VCaP (cell line): ENCODE measurements at regions not wholly inside any gene's neighbourhood (a gene's known extent, or its start where the extent isn't known, plus 50 kb on each side); places are given as distances from the start of the nearest gene placed in this dataset.

Experiments used
- H3K27ac ChIP-seq: fragments of 450-650 bp; 2 replicates; pipeline ENCODE4 v1.5.1; 2017
- CTCF ChIP-seq: fragments of 450-650 bp; conservative IDR thresholded peaks from 2 replicates; pipeline ENCODE4 v1.5.1; 2017; ENCODE audit warnings: mild to moderate bottlenecking, moderate library complexity

GRCh38 chr6:14315353-14315752 is 197.8 kb downstream of the CD83 start:
- no peak overlapping the region for H3K27ac ChIP-seq
- no peak for TF ChIP-seq CTCF

GRCh38 chr6:14316651-14317386 is 199.2 kb downstream of the CD83 start:
- peak overlapping the region; percentile 38 for H3K27ac ChIP-seq
- TF ChIP-seq CTCF = peak; percentile 22; the same call in 1 of the 2 replicates

GRCh38 chr6:14317387-14317970 is 199.9 kb downstream of the CD83 start:
- 0 out of 2 replicates have a peak, but pooled peaks have one; percentile 1 for TF ChIP-seq CTCF
- peak overlapping the region; percentile 38 for H3K27ac ChIP-seq

- no peak for TF ChIP-seq CTCF
- H3K27ac ChIP-seq = no peak overlapping the region
Observed at GRCh38 chr6:14320332-14320731, 202.8 kb downstream of the CD83 start.

GRCh38 chr6:14321992-14322772 is 204.6 kb downstream of the CD83 start:
- H3K27ac ChIP-seq = no peak overlapping the region

GRCh38 chr6:14322841-14323240 is 205.3 kb downstream of the CD83 start:
- no peak overlapping the region for H3K27ac ChIP-seq
- TF ChIP-seq CTCF = no peak

More at GRCh38 chr6:14321992-14322772, 204.6 kb downstream of the CD83 start:
- TF ChIP-seq CTCF = no peak

GRCh38 chr6:14326774-14327173 is 209.2 kb downstream of the CD83 start:
- H3K27ac ChIP-seq = no peak overlapping the region
- TF ChIP-seq CTCF = no peak
